ENCODE measurements at regions not wholly inside any gene's neighbourhood (a gene's known extent, or its start where the extent isn't known, plus 50 kb on each side); places are given as distances from the start of the nearest gene placed in this dataset.

DNA sequence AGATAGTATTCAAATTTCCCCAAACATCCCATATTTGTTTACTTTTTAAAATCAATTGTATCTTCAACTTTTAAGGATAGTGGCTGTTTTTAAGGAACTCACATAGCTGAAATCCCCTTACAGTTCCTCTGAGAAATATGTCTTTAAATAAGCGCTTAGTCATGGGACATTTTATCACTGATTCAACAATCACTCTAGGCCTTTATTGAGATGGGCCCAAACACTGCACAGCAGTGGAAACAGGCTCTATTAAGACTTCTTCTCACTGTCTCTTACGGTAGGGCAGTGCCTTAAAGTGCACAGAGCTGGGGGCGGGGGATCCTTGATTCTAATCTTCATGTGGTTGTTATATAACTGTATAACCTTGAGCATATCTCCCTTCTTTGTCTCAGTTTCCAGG, 59.8 kb upstream of the RREB1 start:
- no peak for DNase-seq

DNA sequence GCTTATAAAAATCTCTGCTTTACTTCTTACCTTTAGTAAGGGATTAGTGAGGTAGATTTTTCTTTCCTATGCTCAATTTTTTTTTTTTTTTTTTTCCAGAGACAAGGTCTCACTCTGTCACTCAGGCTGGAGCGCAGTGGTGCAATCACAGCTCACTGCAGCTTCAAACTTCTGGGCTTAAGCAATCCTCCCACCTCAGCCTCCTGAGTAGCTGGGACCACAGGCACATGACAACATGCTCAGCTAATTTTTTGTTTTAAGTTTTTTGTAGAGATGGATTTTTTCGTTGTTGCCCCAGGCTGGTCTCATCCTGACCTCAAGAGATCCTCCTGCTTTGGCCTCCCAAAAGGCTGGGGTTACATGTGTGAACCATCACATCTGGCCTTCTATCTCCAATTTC, 58.9 kb upstream of the RREB1 start:
- no peak for DNase-seq

DNA sequence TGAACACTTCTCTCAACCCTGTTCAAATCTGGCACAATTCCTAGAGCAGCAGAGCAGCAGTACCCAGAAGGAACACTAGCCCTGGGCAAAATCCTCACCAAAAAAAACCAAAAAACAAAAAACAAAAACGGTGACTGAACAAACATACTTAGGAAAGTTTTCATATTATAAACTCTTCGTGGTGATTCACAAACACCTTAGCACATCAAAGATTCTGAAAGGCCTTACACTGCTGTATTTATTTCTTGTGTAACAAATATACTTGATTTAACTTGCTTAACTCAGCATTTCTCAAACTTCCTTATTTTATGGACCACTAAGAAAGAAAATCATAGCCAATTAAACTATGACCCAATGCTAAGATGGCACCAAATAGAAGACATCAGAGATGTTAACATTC, 57.8 kb upstream of the RREB1 start:
- DNase-seq = no peak

DNA sequence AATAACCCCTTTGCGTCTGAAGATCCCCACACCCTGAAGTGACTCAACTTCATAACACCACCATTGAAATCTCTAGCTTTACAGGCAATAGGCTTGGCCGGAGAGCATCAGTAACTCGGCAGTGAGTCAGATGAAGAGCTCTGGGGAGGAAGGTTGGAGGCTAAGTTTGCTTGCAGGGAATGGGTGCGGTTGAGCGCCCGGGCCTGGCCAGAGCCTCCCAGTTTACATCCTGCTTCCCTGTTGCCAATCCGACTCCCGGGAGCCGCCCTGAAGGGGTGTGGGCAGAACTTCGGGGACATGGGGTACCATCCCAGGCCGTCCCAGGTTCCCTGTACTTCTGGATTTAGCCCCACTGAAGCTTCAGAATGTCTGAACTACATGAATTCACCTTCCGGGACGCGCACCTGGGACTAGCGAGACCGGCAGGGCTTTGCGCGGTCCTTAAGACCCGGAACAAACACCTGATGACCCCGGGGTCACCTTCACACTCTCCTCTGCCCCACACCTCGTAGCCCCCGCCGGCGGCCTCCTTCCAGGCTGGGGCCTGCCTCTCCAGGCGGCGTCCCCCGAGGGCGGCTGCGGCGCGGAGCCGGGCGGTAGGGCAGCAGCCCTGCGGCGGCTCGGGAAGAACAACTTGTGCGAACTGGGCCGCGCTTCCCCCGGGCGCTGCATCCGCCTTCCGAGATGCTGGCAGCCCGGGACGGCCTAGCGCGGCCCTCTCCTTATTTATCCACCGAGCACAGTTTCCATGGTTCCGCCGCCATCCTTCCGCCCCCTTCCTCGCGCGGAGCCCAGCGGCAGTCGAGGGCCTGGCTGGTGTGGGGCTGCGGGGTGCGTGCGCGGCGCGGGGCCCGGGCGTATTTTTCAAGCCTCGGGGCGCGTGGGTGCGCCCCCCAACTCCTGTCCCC, 56.6 kb upstream of the RREB1 start:
- peak in 6 of 58 donors; percentile 3 to 35 (median 14) for DNase-seq

DNA sequence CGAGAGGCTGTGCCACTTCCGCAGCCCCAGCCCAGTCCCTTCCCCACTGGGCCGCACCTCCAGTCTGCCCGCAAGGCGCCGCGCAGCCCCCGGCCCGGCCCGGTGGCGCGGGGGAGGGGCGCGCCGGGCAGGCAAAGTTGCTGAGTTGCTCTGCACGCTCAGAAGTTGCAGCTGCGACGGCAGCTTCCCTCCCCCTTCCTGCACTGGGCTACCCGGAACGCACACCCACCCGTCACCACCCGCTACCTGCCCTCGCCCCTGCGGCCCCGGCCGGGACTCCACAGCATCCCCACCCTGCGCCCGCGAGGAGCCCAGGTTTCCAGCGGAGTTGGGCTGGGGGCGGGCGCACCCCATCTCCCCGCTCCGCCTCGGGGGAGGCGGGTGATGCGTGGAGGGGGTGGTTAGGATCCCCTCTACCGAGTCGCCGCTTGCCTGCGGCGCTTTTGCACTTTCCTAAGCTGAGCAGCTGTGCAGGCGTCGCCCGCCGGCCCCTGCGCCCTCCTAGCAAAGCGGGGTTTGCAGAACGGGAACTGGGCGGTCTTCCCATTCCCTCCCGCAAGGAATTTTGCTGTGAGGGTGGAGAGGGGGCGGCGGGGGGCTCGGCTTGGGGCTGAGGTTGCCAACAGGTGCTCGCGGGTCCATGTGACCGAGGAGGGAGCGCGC, 55.9 kb upstream of the RREB1 start:
- peak in 14 of 58 donors; percentile 8 to 52 (median 26) for DNase-seq

DNA sequence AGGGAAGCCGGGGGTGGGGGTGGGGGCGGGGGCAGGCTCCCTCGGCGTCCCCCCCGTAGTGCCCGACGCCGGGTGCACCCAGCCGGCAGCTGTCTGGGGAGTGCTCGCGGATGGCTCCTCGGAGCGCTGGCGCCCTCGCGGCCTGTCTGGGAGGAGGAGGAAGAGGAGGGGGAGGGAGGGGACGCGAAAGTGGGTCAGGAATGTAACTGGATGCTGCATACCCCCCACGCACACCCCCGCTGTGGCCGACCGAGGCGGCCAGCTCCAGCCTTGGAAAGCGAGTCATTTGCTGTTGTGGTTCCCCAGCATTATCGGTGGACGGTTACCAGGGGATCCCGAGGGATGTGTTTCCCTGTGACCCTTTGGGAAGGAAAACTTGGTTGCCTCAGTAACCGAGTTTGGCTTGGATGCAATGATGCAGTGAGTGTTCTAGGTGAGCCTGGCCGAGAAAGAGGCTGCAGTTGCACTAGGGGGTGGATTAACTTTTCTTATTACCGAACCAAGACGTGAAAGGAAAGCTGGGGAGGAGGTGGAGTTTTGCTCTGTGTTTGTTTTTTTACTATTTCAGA, 55.2 kb upstream of the RREB1 start:
- peak in 24 of 58 donors; percentile 8 to 71 (median 30) for DNase-seq

DNA sequence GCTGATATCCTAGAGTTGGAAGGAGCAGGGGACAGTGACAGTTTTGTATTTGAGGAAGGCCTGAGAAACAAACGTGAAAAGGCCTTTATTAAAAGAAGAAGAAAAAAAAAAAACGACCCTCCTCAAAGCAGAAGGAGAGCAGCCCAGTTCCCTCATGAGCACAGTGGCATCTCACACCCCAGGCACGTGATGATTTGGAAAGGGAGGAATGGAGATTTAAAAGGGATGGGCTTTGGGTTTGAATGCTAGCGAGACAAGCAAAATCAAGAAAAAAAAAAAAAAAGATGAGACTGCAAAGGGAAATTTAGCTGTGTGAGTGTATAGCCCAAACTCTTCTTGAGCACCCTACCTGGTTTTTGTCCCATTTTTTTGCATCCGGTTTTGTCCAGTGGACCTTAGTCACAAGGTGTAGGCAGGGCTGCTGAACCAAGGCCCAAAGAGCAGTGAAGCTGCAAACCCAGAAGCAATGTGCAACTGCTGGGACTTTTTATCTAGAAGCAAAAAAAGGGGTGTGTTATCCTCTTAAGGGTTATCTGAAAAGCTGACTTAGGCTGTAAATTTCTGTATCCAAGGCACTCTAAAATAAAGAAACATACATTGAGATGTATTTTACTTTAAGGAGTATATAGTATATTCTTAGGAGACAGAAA, 54.5 kb upstream of the RREB1 start:
- DNase-seq = peak in 1 of 58 donors; percentile 14
